Dendritic cell treated with granulocyte-macrophage colony-stimulating factor and Interleukin-4, amounts not matched to agents 40 ng/mL and 50 ng/mL, for 4 days (primary cell): ENCODE measurements at regions not wholly inside any gene's neighbourhood (a gene's known extent, or its start where the extent isn't known, plus 50 kb on each side); places are given as distances from the start of the nearest gene placed in this dataset.

Source experiments
- H3K27ac Mint-ChIP-seq: one replicate; pipeline ENCODE4 v1.8.0; 2022; ENCODE audit warnings: mild to moderate bottlenecking, mixed read lengths
- H3K27me3 Mint-ChIP-seq: one replicate; pipeline ENCODE4 v1.8.0; 2022; ENCODE audit warnings: mild to moderate bottlenecking, mixed read lengths
- H3K36me3 Mint-ChIP-seq: one replicate; pipeline ENCODE4 v1.8.0; 2022; ENCODE audit warnings: low read depth, mixed read lengths
- H3K4me1 Mint-ChIP-seq: one replicate; pipeline ENCODE4 v1.8.0; 2022; ENCODE audit warnings: low read depth, mixed read lengths
- H3K4me3 Mint-ChIP-seq: one replicate; pipeline ENCODE4 v1.8.0; 2022; ENCODE audit warnings: mild to moderate bottlenecking, moderate library complexity, mixed read lengths
- H3K9me3 Mint-ChIP-seq: one replicate; pipeline ENCODE4 v1.8.0; 2022; ENCODE audit warnings: mixed read lengths
- intact Hi-C: fragments of 100-400 bp; cut with micrococcal nuclease; formaldehyde crosslinking; loops from one replicate; pipeline ENCODE4 v1.15.0; 2022

DNA sequence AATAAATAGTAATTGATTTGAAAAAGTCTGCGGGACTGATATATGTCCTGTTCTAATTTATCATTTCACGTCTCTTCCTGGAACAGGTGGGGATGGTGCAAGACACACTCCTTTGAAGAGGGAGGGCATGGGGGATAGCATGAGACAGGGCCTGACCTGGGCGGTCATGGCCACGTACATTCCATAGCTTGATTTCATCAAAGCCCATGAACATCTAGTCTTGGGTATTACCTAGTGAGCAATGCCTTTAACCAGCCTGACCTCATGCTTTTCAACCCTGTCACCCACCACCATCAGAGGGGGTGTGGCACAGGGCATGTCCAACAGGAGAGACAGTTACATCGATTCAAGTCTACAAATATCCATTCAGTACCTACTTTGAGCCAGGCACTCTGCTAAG is 52.3 kb upstream of the HOPX start:
- peak overlapping the region; percentile 17 for H3K27ac Mint-ChIP-seq
- intact Hi-C loops = no loop called here
- no peak overlapping the region for H3K4me3 Mint-ChIP-seq
- peaks cover 4% of the 10 kb centered on the region for H3K27me3 Mint-ChIP-seq
- H3K9me3 Mint-ChIP-seq = no peaks in the 10 kb centered on the region
- H3K4me1 Mint-ChIP-seq = peaks cover 24% of the 10 kb centered on the region
- H3K36me3 Mint-ChIP-seq = no peaks in the 10 kb centered on the region

- Mint-ChIP-seq H3K27ac (peak overlapping the region; percentile 17), H3K4me1 (peaks cover 30% of the 10 kb centered on the region), H3K9me3 (no peaks in the 10 kb centered on the region), H3K36me3 (no peaks in the 10 kb centered on the region), H3K27me3 (peaks cover 4% of the 10 kb centered on the region), H3K4me3 (no peak overlapping the region)
- intact Hi-C loops = no loop called here
Observed at GRCh38 chr4:56732301-56732700, 51.2 kb upstream of the HOPX start.

- intact Hi-C loops = no loop called here
- Mint-ChIP-seq H3K4me1 (peaks cover 30% of the 10 kb centered on the region), H3K4me3 (no peak overlapping the region), H3K9me3 (no peaks in the 10 kb centered on the region), H3K27ac (peak overlapping the region; percentile 17), H3K36me3 (no peaks in the 10 kb centered on the region), H3K27me3 (peaks cover 4% of the 10 kb centered on the region)
Observed at GRCh38 chr4:56731857-56732256, 50.8 kb upstream of the HOPX start.
